ENCODE measurements at regions not wholly inside any gene's neighbourhood (a gene's known extent, or its start where the extent isn't known, plus 50 kb on each side); places are given as distances from the start of the nearest gene placed in this dataset.

- H3K9me2 ChIP-seq (replicated peaks; ENCODE audit: control insufficient read depth, low read length), result no peaks in the 10 kb centered on the region
- no peak for TF ChIP-seq CTCF (IDR thresholded peaks at IDR 0.05; ENCODE audit: low read depth, low read length, poor library complexity, severe bottlenecking)
- no peak for TF ChIP-seq EZH2phosphoT487 (IDR thresholded peaks at IDR 0.05; ENCODE audit: borderline replicate concordance, low read length)
- H3K9me3 ChIP-seq (ENCODE audit: control insufficient read depth, insufficient read depth, low read length), result peaks cover 9% of the 10 kb centered on the region
- no peaks in the 10 kb centered on the region for H4K20me1 ChIP-seq (ENCODE audit: control insufficient read depth, insufficient read depth, low read depth, low read length)
- H3K4me1 ChIP-seq (ENCODE audit: control insufficient read depth, low read length), result no peaks in the 10 kb centered on the region
- H3K27ac ChIP-seq (ENCODE audit: low read depth, low read length), result no peak overlapping the region
- no peak overlapping the region for H3K4me3 ChIP-seq (ENCODE audit: low read length)
- no peak overlapping the region for H3K4me2 ChIP-seq (ENCODE audit: low read length)
- no peaks in the 10 kb centered on the region for H3K36me3 ChIP-seq (ENCODE audit: control insufficient read depth, low read length)
- no peaks in the 10 kb centered on the region for H3K79me2 ChIP-seq (ENCODE audit: control insufficient read depth, low read length)
- peaks cover 15% of the 10 kb centered on the region for H3K27me3 ChIP-seq (ENCODE audit: control insufficient read depth, low read length)
- no peaks in the 10 kb centered on the region for H3F3A ChIP-seq (ENCODE audit: control insufficient read depth, insufficient read depth)
Observed at GRCh38 chr15:69552057-69552815, 99.6 kb downstream of the RPLP1 start.

GRCh38 chr15:69553686-69554085, 101.1 kb downstream of the RPLP1 start:
- H3K27ac ChIP-seq (ENCODE audit: low read depth, low read length), result no peak overlapping the region
- H3K36me3 ChIP-seq (ENCODE audit: control insufficient read depth, low read length), result no peaks in the 10 kb centered on the region
- no peak overlapping the region for H3K4me2 ChIP-seq (ENCODE audit: low read length)
- no peaks in the 10 kb centered on the region for H3F3A ChIP-seq (ENCODE audit: control insufficient read depth, insufficient read depth)
- H3K4me1 ChIP-seq (ENCODE audit: control insufficient read depth, low read length), result no peaks in the 10 kb centered on the region
- no peaks in the 10 kb centered on the region for H3K9me2 ChIP-seq (replicated peaks; ENCODE audit: control insufficient read depth, low read length)
- TF ChIP-seq EZH2phosphoT487 (IDR thresholded peaks at IDR 0.05; ENCODE audit: borderline replicate concordance, low read length), result no peak
- no peak for TF ChIP-seq CTCF (IDR thresholded peaks at IDR 0.05; ENCODE audit: low read depth, low read length, poor library complexity, severe bottlenecking)
- H3K27me3 ChIP-seq (ENCODE audit: control insufficient read depth, low read length), result peaks cover 18% of the 10 kb centered on the region
- H3K4me3 ChIP-seq (ENCODE audit: low read length), result no peak overlapping the region
- no peaks in the 10 kb centered on the region for H4K20me1 ChIP-seq (ENCODE audit: control insufficient read depth, insufficient read depth, low read depth, low read length)
- no peaks in the 10 kb centered on the region for H3K79me2 ChIP-seq (ENCODE audit: control insufficient read depth, low read length)
- H3K9me3 ChIP-seq (ENCODE audit: control insufficient read depth, insufficient read depth, low read length), result peaks cover 9% of the 10 kb centered on the region

GRCh38 chr15:69554279-69554961, 101.8 kb downstream of the RPLP1 start:
- Histone ChIP-seq H3K4me2 (ENCODE audit: low read length) (no peak overlapping the region), H3K27me3 (ENCODE audit: control insufficient read depth, low read length) (peaks cover 18% of the 10 kb centered on the region), H3K27ac (ENCODE audit: low read depth, low read length) (no peak overlapping the region), H3K4me3 (ENCODE audit: low read length) (no peak overlapping the region), H3K4me1 (ENCODE audit: control insufficient read depth, low read length) (no peaks in the 10 kb centered on the region), H4K20me1 (ENCODE audit: control insufficient read depth, insufficient read depth, low read depth, low read length) (no peaks in the 10 kb centered on the region), H3K9me2 (replicated peaks; ENCODE audit: control insufficient read depth, low read length) (no peaks in the 10 kb centered on the region), H3K36me3 (ENCODE audit: control insufficient read depth, low read length) (no peaks in the 10 kb centered on the region), H3F3A (ENCODE audit: control insufficient read depth, insufficient read depth) (no peaks in the 10 kb centered on the region), H3K9me3 (ENCODE audit: control insufficient read depth, insufficient read depth, low read length) (peaks cover 9% of the 10 kb centered on the region), H3K79me2 (ENCODE audit: control insufficient read depth, low read length) (no peaks in the 10 kb centered on the region)
- TF ChIP-seq CTCF (IDR thresholded peaks at IDR 0.05; ENCODE audit: low read depth, low read length, poor library complexity, severe bottlenecking) (no peak), EZH2phosphoT487 (IDR thresholded peaks at IDR 0.05; ENCODE audit: borderline replicate concordance, low read length) (no peak)

All from DOHH2 (cell line).